ENCODE measurements at regions not wholly inside any gene's neighbourhood (a gene's known extent, or its start where the extent isn't known, plus 50 kb on each side); places are given as distances from the start of the nearest gene placed in this dataset.

DNA sequence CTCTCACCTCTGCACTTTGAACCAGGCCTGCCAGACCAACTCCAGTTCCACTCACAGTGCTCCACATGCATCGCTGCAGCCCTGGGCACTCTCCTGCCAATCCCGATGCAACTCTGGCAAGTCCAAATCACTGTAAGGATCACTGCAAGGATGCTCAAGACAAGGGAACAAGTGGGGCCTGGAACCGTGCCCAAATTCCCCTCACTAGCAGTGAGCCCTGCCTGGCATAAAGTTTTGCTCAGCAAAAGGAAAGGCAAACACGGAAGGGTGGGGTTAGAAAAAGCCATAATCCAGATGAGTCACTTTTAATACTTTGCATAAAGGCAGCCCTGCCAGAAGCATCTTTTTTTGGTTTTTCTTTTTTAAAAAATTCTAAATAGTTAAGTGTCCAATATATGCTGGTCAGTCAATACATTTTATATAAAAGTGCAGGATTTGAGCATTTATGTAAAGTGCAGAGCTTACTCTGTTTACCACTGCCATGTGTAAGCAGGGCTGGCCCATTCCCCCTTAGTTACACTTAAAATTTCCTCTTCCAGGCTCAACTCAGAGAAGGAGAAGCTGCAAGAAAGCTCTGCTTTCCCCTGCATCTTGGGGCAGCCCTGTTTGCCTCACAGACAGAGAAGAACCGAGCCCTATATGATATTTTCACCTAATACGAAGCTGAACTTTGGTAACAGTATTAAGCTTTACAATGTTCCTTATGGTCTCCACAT, 102.2 kb downstream of the CD47 start:
- no peak for TF ChIP-seq POLR2A (IDR thresholded peaks at IDR 0.05)
- TF ChIP-seq CTCF (IDR thresholded peaks at IDR 0.05 in 4 of 5, conservative IDR thresholded peaks at IDR 0.05 in 1 of 5) = no peak

All from gastrocnemius medialis (tissue), 4 donors.